Prostate gland (tissue), 2 donors: ENCODE measurements at regions not wholly inside any gene's neighbourhood (a gene's known extent, or its start where the extent isn't known, plus 50 kb on each side); places are given as distances from the start of the nearest gene placed in this dataset.

Experiments
- DNase-seq: peaks from one replicate; pipeline ENCODE4 v3.0.0-alpha.2; 2019; ENCODE audit warnings: low spot score
- H3K27ac ChIP-seq, 2 donors: fragments of 200-600 bp; sonication (generic); 2 replicates each; pipeline ENCODE4 v1.5.1; 2017 to 2019
- H3K27me3 ChIP-seq: fragments of 200-600 bp; sonication (generic); replicated peaks from 2 replicates; pipeline ENCODE4 v1.5.1; 2019; ENCODE audit not compliant: insufficient read depth
- H3K36me3 ChIP-seq, 2 donors: fragments of 200-600 bp; sonication (generic); 1 replicate in 1 of 2; 2 replicates in 1 of 2; pipeline versions ENCODE4 v1.5.1 to v1.8.1; 2017 to 2019
- H3K4me1 ChIP-seq: fragments of 200-600 bp; sonication (generic); replicated peaks from 2 replicates; pipeline ENCODE4 v1.5.1; 2019
- H3K4me3 ChIP-seq, 2 donors: fragments of 200-600 bp; sonication (generic); 2 replicates each; pipeline ENCODE4 v1.5.1; 2017 to 2019
- H3K9me3 ChIP-seq: fragments of 200-600 bp; sonication (generic); 2 replicates; pipeline ENCODE4 v1.5.1; 2017
- CTCF ChIP-seq, 4 experiments: fragments of 200-600 bp in 2 of 4; fragments of 450-650 bp in 2 of 4; sonication (generic) in 2 of 4; IDR thresholded peaks; 1 replicate in 3 of 4; 2 replicates in 1 of 4; pipeline ENCODE4 v1.5.1; 2016 to 2019; ENCODE audit warnings: antibody characterized with exemption in 4 of 4, mild to moderate bottlenecking in 2 of 4, moderate library complexity in 2 of 4
- POLR2A ChIP-seq: fragments of 450-650 bp; IDR thresholded peaks from one replicate; pipeline ENCODE4 v1.6.1; 2016; ENCODE audit warnings: antibody characterized with exemption, mild to moderate bottlenecking
- POLR2AphosphoS5 ChIP-seq: sonication (generic); formaldehyde crosslinking; IDR thresholded peaks from one replicate; pipeline ENCODE4 v1.6.1; 2017; ENCODE audit warnings: antibody characterized with exemption
- WGBS: methylation state at CpG from one replicate; pipeline ENCODE4 v1.1.5; 2018; 5-methylcytosine and 5-hydroxymethylcytosine counted together
- intact Hi-C: fragments of 100-400 bp; cut with DNase I; formaldehyde crosslinking; loops from one replicate; pipeline ENCODE4 v1.14.2; 2022

DNA sequence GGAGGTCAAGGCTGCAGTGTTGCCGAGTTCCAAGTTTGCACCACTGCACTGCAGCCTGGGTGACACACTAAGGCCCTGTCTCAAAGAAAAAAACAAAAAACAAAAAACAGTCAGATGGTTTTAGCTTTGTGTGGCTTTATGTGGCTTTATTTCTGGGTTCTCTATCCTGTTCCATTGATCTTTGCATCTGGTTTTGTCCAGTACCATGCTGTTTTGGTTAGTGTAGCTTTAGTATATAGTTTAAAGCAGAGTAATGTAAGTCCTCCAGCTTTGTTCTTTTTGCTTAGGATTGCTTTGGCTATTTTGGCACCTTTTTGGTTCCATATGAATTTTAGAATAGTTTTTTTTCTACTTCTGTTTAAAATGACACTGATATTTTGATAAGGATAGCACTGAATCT is 225.5 kb downstream of the HDGFL1 start:
- intact Hi-C loops: no loop called here
- H3K36me3 ChIP-seq: no peaks in the 10 kb centered on the region

GRCh38 chr6:22800451-22800850 is 231.1 kb downstream of the HDGFL1 start:
- TF ChIP-seq POLR2A: no peak
- no peak for TF ChIP-seq CTCF (IDR thresholded peaks at IDR 0.05)
- TF ChIP-seq POLR2AphosphoS5: no peak
- Histone ChIP-seq H3K4me1 (no peaks in the 10 kb centered on the region), H3K36me3 (no peaks in the 10 kb centered on the region), H3K27me3 (no peaks in the 10 kb centered on the region), H3K9me3 (no peaks in the 10 kb centered on the region), H3K4me3 (no peak overlapping the region), H3K27ac (no peak overlapping the region)
- 94% methylated on average over 1 of the region's 1 CpG for WGBS
- intact Hi-C loops: no loop called here
- no peak for DNase-seq

More for the DNA sequence above, 225.5 kb downstream of the HDGFL1 start:
- Histone ChIP-seq H3K4me1 (no peaks in the 10 kb centered on the region), H3K27ac (no peak overlapping the region), H3K27me3 (no peaks in the 10 kb centered on the region), H3K9me3 (no peaks in the 10 kb centered on the region), H3K4me3 (no peak overlapping the region)
- TF ChIP-seq CTCF (IDR thresholded peaks at IDR 0.05): no peak
- TF ChIP-seq POLR2AphosphoS5: no peak
- no peak for TF ChIP-seq POLR2A
- no peak for DNase-seq
- WGBS: 100% methylated on average over 1 of the region's 1 CpG

DNA sequence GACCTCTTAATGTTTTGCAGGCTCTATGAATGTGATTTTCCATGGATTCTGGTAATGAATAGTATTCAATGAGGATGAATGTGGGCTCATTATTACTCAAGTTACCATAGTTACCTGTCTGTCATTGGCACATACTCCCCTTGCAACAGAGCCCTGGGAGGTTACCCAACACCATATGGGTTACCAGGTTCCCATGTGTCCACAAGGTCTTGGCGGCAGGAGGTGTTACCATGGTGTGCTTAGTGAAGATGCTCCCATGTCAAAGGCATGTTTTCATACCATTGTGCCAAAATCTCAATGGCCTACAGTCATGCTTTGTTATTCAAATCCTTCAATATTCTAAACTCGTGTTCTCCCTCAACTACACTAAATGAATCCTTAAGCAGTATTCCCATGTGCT is 232.5 kb downstream of the HDGFL1 start:
- no peaks in the 10 kb centered on the region for H3K27me3 ChIP-seq
- DNase-seq: no peak
- H3K36me3 ChIP-seq: no peaks in the 10 kb centered on the region
- no peak overlapping the region for H3K4me3 ChIP-seq
- 95% methylated on average over 2 of the region's 2 CpGs for WGBS
- H3K4me1 ChIP-seq: no peaks in the 10 kb centered on the region
- intact Hi-C loops: no loop called here
- TF ChIP-seq POLR2AphosphoS5 (no peak), POLR2A (no peak), CTCF (IDR thresholded peaks at IDR 0.05) (no peak)
- H3K27ac ChIP-seq: no peak overlapping the region
- H3K9me3 ChIP-seq: no peaks in the 10 kb centered on the region

DNA sequence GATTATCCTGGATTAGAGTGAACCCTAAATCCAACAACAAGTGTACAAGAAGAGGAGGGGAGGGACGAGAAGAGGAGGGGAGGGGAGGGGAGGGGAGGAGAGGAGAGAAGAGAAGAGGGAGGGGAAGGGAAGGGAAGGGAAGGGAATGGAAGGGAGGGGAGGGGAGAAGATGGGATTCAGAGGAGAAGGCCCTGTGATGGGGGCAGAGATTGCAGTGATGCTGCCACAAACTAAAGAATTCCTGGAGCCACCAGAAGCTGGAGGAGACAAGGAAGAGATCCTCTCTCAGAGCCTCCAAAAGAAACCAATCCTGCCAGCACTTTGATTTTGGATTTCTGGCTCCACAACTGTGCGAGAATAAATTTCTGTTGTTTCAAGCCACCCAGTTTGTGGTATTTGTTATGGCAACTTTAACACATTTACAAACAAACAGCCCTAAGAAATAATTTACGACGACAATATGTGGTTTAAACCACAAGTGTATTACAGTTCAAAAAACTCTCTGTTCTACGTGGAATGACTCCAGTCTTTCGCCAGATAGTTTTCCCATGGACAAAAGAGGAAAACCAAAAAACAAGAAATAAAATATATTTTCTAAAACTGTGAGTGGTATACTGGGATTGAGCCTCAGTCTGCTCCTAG is 235.4 kb downstream of the HDGFL1 start:
- H3K27me3 ChIP-seq: no peaks in the 10 kb centered on the region
- no peak overlapping the region for H3K4me3 ChIP-seq
- no peaks in the 10 kb centered on the region for H3K4me1 ChIP-seq
- H3K36me3 ChIP-seq: no peaks in the 10 kb centered on the region
- no peak for DNase-seq
- TF ChIP-seq POLR2A: no peak
- no peak for TF ChIP-seq POLR2AphosphoS5
- no peak for TF ChIP-seq CTCF (IDR thresholded peaks at IDR 0.05)
- intact Hi-C loops: no loop called here
- no peaks in the 10 kb centered on the region for H3K9me3 ChIP-seq
- 83% methylated on average over 6 of the region's 6 CpGs for WGBS
- no peak overlapping the region for H3K27ac ChIP-seq

GRCh38 chr6:22807261-22807660 is 237.9 kb downstream of the HDGFL1 start:
- no peak for DNase-seq
- no peak for TF ChIP-seq CTCF (IDR thresholded peaks at IDR 0.05)
- no peak for TF ChIP-seq POLR2A
- TF ChIP-seq POLR2AphosphoS5: no peak
- H3K27me3 ChIP-seq: no peaks in the 10 kb centered on the region
- H3K9me3 ChIP-seq: no peaks in the 10 kb centered on the region
- H3K4me3 ChIP-seq: no peak overlapping the region
- intact Hi-C loops: no loop called here
- H3K4me1 ChIP-seq: no peaks in the 10 kb centered on the region
- no peak overlapping the region for H3K27ac ChIP-seq
- no peaks in the 10 kb centered on the region for H3K36me3 ChIP-seq
- 100% methylated on average over 1 of the region's 1 CpG for WGBS
